ENCODE measurements at regions not wholly inside any gene's neighbourhood (a gene's known extent, or its start where the extent isn't known, plus 50 kb on each side); places are given as distances from the start of the nearest gene placed in this dataset.
"Not testable (repeated sequence)": the region's sequence is repeated elsewhere in the genome, so short reads cannot be mapped to it uniquely, and the experiment has no call there.

DNA sequence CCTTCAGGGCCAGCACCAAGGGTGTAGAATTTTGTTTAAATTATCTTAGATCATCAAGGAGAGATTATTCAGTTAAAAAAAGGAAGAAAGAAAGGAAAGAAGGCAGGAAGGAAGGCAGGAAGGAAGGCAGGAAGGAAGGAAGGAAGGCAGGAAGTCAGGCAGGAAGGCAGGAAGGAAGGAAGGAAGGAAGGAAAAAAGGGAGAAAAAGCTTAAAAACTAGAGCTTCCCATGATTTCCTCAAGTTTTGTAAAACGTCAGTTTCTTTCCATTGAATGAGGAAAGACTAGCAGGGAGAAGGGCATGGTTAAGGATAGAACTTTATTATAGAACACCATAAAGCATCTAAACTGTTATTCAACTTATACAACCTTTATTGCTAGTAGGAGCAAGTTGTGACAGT, 2672.0 kb upstream of the PCDH20 start:
- no peaks in the 10 kb centered on the region for H3K36me3 Mint-ChIP-seq (ENCODE audit: low read depth)
- DNase-seq = no peak
- H3K4me3 Mint-ChIP-seq = no peak overlapping the region
- no peaks in the 10 kb centered on the region for H3K27me3 Mint-ChIP-seq
- H3K4me1 Mint-ChIP-seq = no peaks in the 10 kb centered on the region
- no peak overlapping the region for H3K27ac Mint-ChIP-seq
- ATAC-seq = no peak
- H3K9me3 ChIP-seq (ENCODE audit: control insufficient read depth, low read length, poor library complexity, severe bottlenecking) = no peaks in the 10 kb centered on the region

GRCh38 chr13:64083811-64084210, 2668.2 kb upstream of the PCDH20 start:
- ATAC-seq = no peak
- no peaks in the 10 kb centered on the region for H3K36me3 Mint-ChIP-seq (ENCODE audit: low read depth)
- H3K27me3 Mint-ChIP-seq = no peaks in the 10 kb centered on the region
- no peak overlapping the region for H3K27ac Mint-ChIP-seq
- no peak for DNase-seq
- no peaks in the 10 kb centered on the region for H3K9me3 ChIP-seq (ENCODE audit: control insufficient read depth, low read length, poor library complexity, severe bottlenecking)
- H3K4me1 Mint-ChIP-seq = no peaks in the 10 kb centered on the region
- no peak overlapping the region for H3K4me3 Mint-ChIP-seq

DNA sequence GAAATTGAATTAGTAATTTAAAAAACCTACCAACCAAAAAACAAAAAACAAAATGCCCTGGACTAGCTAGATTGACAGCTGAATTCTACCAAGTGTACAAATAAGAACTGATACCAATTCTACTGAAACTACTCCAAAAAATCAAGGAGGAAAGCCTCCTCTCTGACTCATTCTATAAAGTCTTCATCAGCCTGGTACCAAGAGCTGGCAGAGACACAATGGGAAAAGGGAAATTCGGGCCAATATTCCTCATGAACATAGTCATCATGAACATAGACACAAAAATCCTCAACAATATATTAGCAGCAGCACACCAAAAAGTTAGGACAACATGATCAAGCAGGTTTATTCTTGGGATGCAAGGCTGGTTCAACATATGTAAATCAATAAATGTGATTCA, 2667.7 kb upstream of the PCDH20 start:
- Mint-ChIP-seq H3K4me3 (no peak overlapping the region), H3K27ac (no peak overlapping the region), H3K4me1 (no peaks in the 10 kb centered on the region), H3K36me3 (ENCODE audit: low read depth) (no peaks in the 10 kb centered on the region), H3K27me3 (no peaks in the 10 kb centered on the region)
- ATAC-seq (no peak), DNase-seq (no peak)
- H3K9me3 ChIP-seq (ENCODE audit: control insufficient read depth, low read length, poor library complexity, severe bottlenecking) = no peaks in the 10 kb centered on the region

- Mint-ChIP-seq H3K36me3 (ENCODE audit: low read depth) (no peaks in the 10 kb centered on the region), H3K4me1 (no peaks in the 10 kb centered on the region), H3K27ac (no peak overlapping the region), H3K4me3 (no peak overlapping the region), H3K27me3 (no peaks in the 10 kb centered on the region)
- no peaks in the 10 kb centered on the region for H3K9me3 ChIP-seq (ENCODE audit: control insufficient read depth, low read length, poor library complexity, severe bottlenecking)
- no peak for DNase-seq
- no peak for ATAC-seq
Measured at GRCh38 chr13:64078480-64078936, 2662.9 kb upstream of the PCDH20 start.

DNA sequence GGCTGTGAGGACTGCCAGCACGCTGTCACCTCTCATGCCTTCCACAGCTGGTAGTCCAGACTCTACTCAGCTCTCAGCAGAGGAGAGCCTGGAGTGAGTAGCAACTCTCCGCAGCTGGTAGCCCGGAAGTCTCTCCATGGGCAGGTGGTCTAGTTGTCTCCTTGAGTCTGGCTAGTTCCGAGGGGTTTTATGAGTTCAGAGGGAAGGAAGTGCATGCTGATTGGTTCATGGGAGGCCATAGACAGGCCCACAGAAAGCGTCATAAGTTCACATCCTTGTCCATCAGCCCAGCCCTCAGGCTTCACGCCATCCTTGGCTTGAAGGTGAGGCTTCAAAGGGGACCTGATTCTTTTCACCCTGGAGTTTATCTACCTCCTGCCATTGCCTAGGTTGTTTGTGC, 2662.4 kb upstream of the PCDH20 start:
- ATAC-seq (no peak), DNase-seq (no peak)
- no peaks in the 10 kb centered on the region for H3K4me1 Mint-ChIP-seq
- H3K36me3 Mint-ChIP-seq (ENCODE audit: low read depth) = no peaks in the 10 kb centered on the region
- no peaks in the 10 kb centered on the region for H3K27me3 Mint-ChIP-seq
- no peak overlapping the region for H3K27ac Mint-ChIP-seq
- H3K4me3 Mint-ChIP-seq = no peak overlapping the region
- no peaks in the 10 kb centered on the region for H3K9me3 ChIP-seq (ENCODE audit: control insufficient read depth, low read length, poor library complexity, severe bottlenecking)

GRCh38 chr13:64077132-64077835, 2661.6 kb upstream of the PCDH20 start:
- ATAC-seq; H3K27me3 Mint-ChIP-seq; H3K9me3 ChIP-seq (ENCODE audit: control insufficient read depth, low read length, poor library complexity, severe bottlenecking); H3K4me3 Mint-ChIP-seq; H3K36me3 Mint-ChIP-seq (ENCODE audit: low read depth); H3K27ac Mint-ChIP-seq; H3K4me1 Mint-ChIP-seq; DNase-seq: not testable (repeated sequence)

GRCh38 chr13:64075543-64076271, 2660.1 kb upstream of the PCDH20 start:
- Mint-ChIP-seq H3K27ac (no peak overlapping the region), H3K36me3 (ENCODE audit: low read depth) (no peaks in the 10 kb centered on the region), H3K4me1 (no peaks in the 10 kb centered on the region), H3K27me3 (no peaks in the 10 kb centered on the region), H3K4me3 (no peak overlapping the region)
- DNase-seq (no peak), ATAC-seq (no peak)
- H3K9me3 ChIP-seq (ENCODE audit: control insufficient read depth, low read length, poor library complexity, severe bottlenecking) = no peaks in the 10 kb centered on the region

DNA sequence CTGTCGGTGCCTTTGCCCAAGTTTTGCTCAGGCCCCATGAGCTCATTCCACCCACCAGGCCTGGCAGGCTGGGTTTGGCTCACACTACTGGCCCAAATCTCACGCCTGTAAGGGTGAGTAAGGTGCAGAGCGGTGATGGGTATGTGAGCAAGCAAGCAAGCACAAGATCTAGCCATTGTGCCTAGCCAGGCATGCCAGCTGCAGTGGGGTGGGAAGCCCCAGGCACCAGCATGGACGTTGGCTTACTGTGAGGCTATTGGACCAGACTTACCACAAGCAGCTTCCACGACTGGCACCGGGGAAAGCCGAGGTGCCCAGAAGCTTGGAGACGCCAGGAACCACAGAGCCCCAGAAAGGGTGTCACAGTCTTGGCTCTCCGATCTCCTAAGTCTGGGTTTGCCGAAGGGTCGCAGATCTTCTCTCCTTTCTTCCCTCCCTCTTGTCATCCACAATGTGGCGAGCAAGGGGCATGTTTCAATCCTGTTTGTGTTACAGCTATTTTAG, 2659.4 kb upstream of the PCDH20 start:
- no peaks in the 10 kb centered on the region for H3K9me3 ChIP-seq (ENCODE audit: control insufficient read depth, low read length, poor library complexity, severe bottlenecking)
- no peak for ATAC-seq
- H3K27ac Mint-ChIP-seq = no peak overlapping the region
- no peaks in the 10 kb centered on the region for H3K27me3 Mint-ChIP-seq
- no peak overlapping the region for H3K4me3 Mint-ChIP-seq
- no peaks in the 10 kb centered on the region for H3K36me3 Mint-ChIP-seq (ENCODE audit: low read depth)
- H3K4me1 Mint-ChIP-seq = no peaks in the 10 kb centered on the region
- DNase-seq = no peak

DNA sequence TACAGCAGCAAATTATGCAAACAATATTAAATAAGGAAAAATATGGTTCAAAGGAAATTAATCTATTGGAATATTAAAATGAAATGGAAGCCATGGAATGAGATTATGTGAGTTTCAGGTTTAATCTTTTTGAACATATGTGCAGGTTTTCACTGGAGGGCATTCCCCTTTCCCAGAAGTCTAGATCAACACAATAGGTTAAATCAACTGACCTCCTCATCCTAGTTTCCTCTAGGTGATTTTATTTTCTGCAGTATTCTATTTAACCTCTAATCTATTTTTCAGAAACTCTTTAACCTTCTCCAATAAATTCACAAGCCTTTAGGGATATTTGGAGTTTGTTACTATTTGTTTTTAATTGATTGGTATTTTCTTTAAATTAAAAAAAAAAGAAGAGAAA, 2657.6 kb upstream of the PCDH20 start:
- DNase-seq (no peak), ATAC-seq (no peak)
- no peaks in the 10 kb centered on the region for H3K9me3 ChIP-seq (ENCODE audit: control insufficient read depth, low read length, poor library complexity, severe bottlenecking)
- H3K4me1 Mint-ChIP-seq = no peaks in the 10 kb centered on the region
- no peaks in the 10 kb centered on the region for H3K27me3 Mint-ChIP-seq
- no peak overlapping the region for H3K27ac Mint-ChIP-seq
- H3K36me3 Mint-ChIP-seq (ENCODE audit: low read depth) = no peaks in the 10 kb centered on the region
- H3K4me3 Mint-ChIP-seq = no peak overlapping the region

DNA sequence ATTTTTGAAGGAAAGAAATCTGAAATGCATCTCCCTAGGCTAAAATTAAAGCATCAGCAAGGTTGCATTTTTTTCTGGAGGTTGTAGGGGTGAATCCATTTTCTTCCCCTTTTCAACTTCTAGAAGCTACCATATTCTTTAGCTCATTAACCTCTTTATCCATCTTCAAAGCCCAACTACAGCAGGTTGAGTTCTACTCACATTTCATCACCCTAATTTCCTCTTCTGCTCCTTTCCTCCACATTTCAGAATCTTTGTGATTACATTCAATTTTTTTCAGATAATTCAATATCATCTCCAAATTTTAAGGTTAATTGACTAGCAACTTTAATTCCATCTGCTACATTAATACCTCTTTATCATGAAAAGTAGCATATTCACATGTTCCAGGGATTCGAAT, 2655.7 kb upstream of the PCDH20 start:
- ATAC-seq (no peak), DNase-seq (no peak)
- no peaks in the 10 kb centered on the region for H3K9me3 ChIP-seq (ENCODE audit: control insufficient read depth, low read length, poor library complexity, severe bottlenecking)
- no peak overlapping the region for H3K4me3 Mint-ChIP-seq
- H3K36me3 Mint-ChIP-seq (ENCODE audit: low read depth) = no peaks in the 10 kb centered on the region
- no peak overlapping the region for H3K27ac Mint-ChIP-seq
- no peaks in the 10 kb centered on the region for H3K4me1 Mint-ChIP-seq
- no peaks in the 10 kb centered on the region for H3K27me3 Mint-ChIP-seq

DNA sequence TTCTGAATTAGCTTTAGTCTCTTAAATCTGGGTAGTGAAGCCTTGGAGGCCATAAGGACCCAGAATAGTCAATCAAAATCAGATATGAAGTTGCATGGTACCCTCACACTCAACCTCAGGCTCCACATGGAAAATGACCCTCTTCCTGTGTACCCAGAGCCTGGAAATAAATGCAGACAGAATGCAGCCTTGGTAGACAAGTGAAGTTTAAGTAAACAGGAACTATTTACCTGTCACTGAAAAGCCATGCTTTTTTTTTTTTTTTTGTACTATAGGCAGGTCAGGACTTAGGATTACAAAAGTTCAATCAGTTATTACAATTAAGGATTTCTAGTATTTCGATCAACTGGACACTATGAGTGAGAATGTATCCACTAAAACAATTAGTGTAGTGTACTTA, 2654.2 kb upstream of the PCDH20 start:
- no peak overlapping the region for H3K4me3 Mint-ChIP-seq
- no peaks in the 10 kb centered on the region for H3K36me3 Mint-ChIP-seq (ENCODE audit: low read depth)
- H3K4me1 Mint-ChIP-seq = no peaks in the 10 kb centered on the region
- no peaks in the 10 kb centered on the region for H3K27me3 Mint-ChIP-seq
- ATAC-seq = no peak
- no peak overlapping the region for H3K27ac Mint-ChIP-seq
- H3K9me3 ChIP-seq (ENCODE audit: control insufficient read depth, low read length, poor library complexity, severe bottlenecking) = no peaks in the 10 kb centered on the region
- DNase-seq = no peak

DNA sequence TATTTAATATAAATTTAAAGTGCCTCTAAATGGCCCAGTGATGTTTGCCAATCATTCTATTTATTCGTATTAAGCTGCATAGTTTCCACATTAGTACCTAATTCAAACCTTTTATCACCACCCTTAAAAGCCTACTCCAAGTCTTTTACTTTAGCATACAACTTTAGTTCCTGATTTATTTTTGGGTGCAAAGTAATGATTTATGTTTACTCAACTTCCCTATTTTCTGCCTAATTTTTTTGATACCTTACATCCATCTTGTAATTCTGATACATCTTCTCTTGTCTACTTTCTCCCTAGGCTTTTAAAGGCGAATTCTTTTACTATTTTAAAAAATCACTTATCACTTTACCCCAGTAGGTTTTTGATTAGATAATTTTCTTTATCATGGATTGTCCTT, 2651.1 kb upstream of the PCDH20 start:
- no peaks in the 10 kb centered on the region for H3K9me3 ChIP-seq (ENCODE audit: control insufficient read depth, low read length, poor library complexity, severe bottlenecking)
- H3K27ac Mint-ChIP-seq = no peak overlapping the region
- no peaks in the 10 kb centered on the region for H3K27me3 Mint-ChIP-seq
- H3K4me3 Mint-ChIP-seq = no peak overlapping the region
- H3K4me1 Mint-ChIP-seq = no peaks in the 10 kb centered on the region
- DNase-seq = no peak
- ATAC-seq = no peak
- no peaks in the 10 kb centered on the region for H3K36me3 Mint-ChIP-seq (ENCODE audit: low read depth)

DNA sequence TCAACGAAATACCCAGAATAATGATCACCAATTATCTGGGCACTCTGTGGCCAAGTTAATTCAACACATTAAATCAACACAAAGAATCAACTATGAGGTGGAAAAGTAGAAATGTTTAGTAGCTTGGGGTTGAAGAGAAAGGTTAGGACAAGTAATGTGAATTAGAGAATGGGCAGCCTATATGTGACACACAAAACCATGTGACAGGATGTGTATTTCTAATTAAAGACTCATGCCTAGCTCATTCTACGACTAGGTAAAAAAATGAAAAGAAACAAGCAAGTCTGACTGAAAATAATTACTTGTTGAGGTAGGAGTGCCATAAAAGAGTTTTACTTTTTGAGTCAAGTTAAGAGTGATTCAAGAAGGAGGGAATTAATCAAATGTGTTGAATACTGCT, 2646.0 kb upstream of the PCDH20 start:
- Mint-ChIP-seq H3K36me3 (ENCODE audit: low read depth) (no peaks in the 10 kb centered on the region), H3K4me3 (no peak overlapping the region), H3K27me3 (no peaks in the 10 kb centered on the region), H3K4me1 (no peaks in the 10 kb centered on the region), H3K27ac (no peak overlapping the region)
- no peak for ATAC-seq
- DNase-seq = no peak
- H3K9me3 ChIP-seq (ENCODE audit: control insufficient read depth, low read length, poor library complexity, severe bottlenecking) = no peaks in the 10 kb centered on the region

Measured in T-helper 17 cell (primary cell).